ENCODE measurements at regions not wholly inside any gene's neighbourhood (a gene's known extent, or its start where the extent isn't known, plus 50 kb on each side); places are given as distances from the start of the nearest gene placed in this dataset.

DNA sequence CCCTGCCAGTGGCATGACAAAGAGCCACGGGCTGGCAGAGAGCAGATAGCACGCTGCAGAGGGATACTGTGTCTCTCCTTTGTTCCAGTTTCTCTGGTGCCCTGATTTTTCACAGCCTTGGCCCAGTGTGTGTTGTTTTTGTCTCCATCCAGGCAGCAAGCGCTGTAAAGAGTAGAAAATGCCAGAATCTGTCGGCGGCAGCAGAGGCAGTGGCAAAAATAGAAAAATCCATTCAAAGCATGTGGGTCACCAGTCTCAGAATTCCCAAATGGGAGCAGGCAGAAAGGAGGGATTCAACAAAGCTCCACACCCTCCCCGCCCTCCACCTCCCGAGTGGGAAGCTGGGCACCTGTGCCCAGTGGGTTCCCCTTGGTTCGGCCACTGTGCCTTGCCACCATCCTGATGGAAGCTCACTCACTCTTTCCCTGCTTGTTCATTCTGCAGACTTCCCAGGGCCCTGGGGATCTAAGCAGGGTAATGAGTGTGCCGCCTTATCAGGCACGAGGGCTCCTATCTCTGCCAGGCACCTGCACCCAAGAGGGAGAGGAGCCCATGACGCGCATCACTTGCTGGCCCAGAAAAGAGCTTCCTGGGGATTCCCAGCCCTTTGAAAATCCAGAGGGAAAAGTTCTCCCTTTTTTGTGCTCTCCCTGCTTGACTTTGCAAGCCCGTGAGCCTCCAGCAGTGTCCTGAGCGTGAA, 416.9 kb downstream of the IRS2 start:
- TF ChIP-seq POLR2AphosphoS5 (IDR thresholded peaks at IDR 0.05; ENCODE audit: low read depth, low read length) (no peak), SIN3A (IDR thresholded peaks at IDR 0.05; ENCODE audit: borderline replicate concordance, insufficient read depth, low read length) (no peak), TAF1 (IDR thresholded peaks at IDR 0.05; ENCODE audit: borderline replicate concordance, insufficient read depth, low read length) (no peak), FOXP2 (optimal IDR thresholded peaks at IDR 0.05; ENCODE audit: borderline replicate concordance, extremely low read depth, extremely low read length, insufficient read depth) (no peak)
- TF ChIP-seq, protein P1, sequence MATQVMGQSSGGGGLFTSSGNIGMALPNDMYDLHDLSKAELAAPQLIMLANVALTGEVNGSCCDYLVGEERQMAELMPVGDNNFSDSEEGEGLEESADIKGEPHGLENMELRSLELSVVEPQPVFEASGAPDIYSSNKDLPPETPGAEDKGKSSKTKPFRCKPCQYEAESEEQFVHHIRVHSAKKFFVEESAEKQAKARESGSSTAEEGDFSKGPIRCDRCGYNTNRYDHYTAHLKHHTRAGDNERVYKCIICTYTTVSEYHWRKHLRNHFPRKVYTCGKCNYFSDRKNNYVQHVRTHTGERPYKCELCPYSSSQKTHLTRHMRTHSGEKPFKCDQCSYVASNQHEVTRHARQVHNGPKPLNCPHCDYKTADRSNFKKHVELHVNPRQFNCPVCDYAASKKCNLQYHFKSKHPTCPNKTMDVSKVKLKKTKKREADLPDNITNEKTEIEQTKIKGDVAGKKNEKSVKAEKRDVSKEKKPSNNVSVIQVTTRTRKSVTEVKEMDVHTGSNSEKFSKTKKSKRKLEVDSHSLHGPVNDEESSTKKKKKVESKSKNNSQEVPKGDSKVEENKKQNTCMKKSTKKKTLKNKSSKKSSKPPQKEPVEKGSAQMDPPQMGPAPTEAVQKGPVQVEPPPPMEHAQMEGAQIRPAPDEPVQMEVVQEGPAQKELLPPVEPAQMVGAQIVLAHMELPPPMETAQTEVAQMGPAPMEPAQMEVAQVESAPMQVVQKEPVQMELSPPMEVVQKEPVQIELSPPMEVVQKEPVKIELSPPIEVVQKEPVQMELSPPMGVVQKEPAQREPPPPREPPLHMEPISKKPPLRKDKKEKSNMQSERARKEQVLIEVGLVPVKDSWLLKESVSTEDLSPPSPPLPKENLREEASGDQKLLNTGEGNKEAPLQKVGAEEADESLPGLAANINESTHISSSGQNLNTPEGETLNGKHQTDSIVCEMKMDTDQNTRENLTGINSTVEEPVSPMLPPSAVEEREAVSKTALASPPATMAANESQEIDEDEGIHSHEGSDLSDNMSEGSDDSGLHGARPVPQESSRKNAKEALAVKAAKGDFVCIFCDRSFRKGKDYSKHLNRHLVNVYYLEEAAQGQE (IDR thresholded peaks at IDR 0.05; ENCODE audit: insufficient read depth in 1 of 2, low read depth in 2 of 2, low read length in 2 of 2), result no peak

GRCh38 chr13:109368230-109368629, 418.2 kb downstream of the IRS2 start:
- TF ChIP-seq POLR2AphosphoS5 (IDR thresholded peaks at IDR 0.05; ENCODE audit: low read depth, low read length) (no peak), FOXP2 (optimal IDR thresholded peaks at IDR 0.05; ENCODE audit: borderline replicate concordance, extremely low read depth, extremely low read length, insufficient read depth) (no peak), SIN3A (IDR thresholded peaks at IDR 0.05; ENCODE audit: borderline replicate concordance, insufficient read depth, low read length) (no peak), TAF1 (IDR thresholded peaks at IDR 0.05; ENCODE audit: borderline replicate concordance, insufficient read depth, low read length) (no peak)
- TF ChIP-seq, protein P1 (IDR thresholded peaks at IDR 0.05; ENCODE audit: insufficient read depth in 1 of 2, low read depth in 2 of 2, low read length in 2 of 2), result no peak

DNA sequence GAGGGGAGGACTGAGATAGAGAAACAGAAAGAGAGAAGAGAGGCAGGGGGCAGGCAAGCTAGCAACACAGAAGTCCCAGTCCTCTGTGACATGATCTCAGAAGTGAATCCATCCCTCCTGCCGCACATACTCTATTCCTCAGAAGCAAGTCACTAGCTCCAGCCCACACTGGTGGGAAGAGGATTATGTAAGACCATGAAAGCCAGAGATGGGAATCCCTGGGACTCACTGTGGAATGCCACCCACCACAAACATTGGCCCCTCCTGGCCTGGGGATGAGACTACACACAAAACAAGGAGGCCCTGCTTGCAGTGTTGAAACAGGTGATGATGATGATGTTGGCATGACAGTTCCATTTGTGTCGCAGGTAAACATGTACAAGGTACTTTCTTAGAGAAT, 419.9 kb downstream of the IRS2 start:
- TF ChIP-seq SIN3A (IDR thresholded peaks at IDR 0.05; ENCODE audit: borderline replicate concordance, insufficient read depth, low read length), result no peak
- TF ChIP-seq POLR2AphosphoS5 (IDR thresholded peaks at IDR 0.05; ENCODE audit: low read depth, low read length), result no peak

DNA sequence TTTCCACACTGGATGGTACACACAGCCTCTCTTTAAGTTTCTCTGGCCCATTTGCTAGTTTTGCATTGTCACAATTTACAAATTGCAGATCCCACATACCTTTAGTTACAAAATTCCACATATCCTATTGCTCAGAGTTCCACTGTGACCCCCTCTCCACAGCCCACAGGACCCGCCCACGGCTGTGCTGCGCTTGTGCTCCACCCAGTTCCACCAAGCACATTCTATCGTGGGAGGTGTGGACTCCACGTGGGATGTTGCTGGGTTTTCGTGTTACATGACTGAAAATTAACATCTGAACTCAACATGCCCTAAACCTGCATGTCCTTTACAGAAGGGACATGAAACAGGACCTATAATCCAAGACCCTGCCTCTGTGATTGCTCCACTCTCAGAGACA, 423.0 kb downstream of the IRS2 start:
- TF ChIP-seq TAF1 (IDR thresholded peaks at IDR 0.05; ENCODE audit: borderline replicate concordance, insufficient read depth, low read length), result no peak
- TF ChIP-seq SIN3A (IDR thresholded peaks at IDR 0.05; ENCODE audit: borderline replicate concordance, insufficient read depth, low read length), result no peak
- no peak for TF ChIP-seq FOXP2 (optimal IDR thresholded peaks at IDR 0.05; ENCODE audit: borderline replicate concordance, extremely low read depth, extremely low read length, insufficient read depth)
- TF ChIP-seq POLR2AphosphoS5 (IDR thresholded peaks at IDR 0.05; ENCODE audit: low read depth, low read length), result no peak
- TF ChIP-seq, protein P1 (IDR thresholded peaks at IDR 0.05; ENCODE audit: insufficient read depth in 1 of 2, low read depth in 2 of 2, low read length in 2 of 2), result no peak

- TF ChIP-seq POLR2AphosphoS5 (IDR thresholded peaks at IDR 0.05; ENCODE audit: low read depth, low read length) (no peak), TAF1 (IDR thresholded peaks at IDR 0.05; ENCODE audit: borderline replicate concordance, insufficient read depth, low read length) (no peak), SIN3A (IDR thresholded peaks at IDR 0.05; ENCODE audit: borderline replicate concordance, insufficient read depth, low read length) (no peak), FOXP2 (optimal IDR thresholded peaks at IDR 0.05; ENCODE audit: borderline replicate concordance, extremely low read depth, extremely low read length, insufficient read depth) (no peak)
- TF ChIP-seq, protein P1 (IDR thresholded peaks at IDR 0.05; ENCODE audit: insufficient read depth in 1 of 2, low read depth in 2 of 2, low read length in 2 of 2), result no peak
Observed at GRCh38 chr13:109362616-109363015, 423.8 kb downstream of the IRS2 start.
